Small intestine (tissue), 7 donors: ENCODE measurements at regions not wholly inside any gene's neighbourhood (a gene's known extent, or its start where the extent isn't known, plus 50 kb on each side); places are given as distances from the start of the nearest gene placed in this dataset.

Experiments used
- DNase-seq, 2 donors: peaks; one replicate each; pipeline versions ENCODE4 v3.0.0 to v3.0.0-alpha.2; 2013
- FAIRE-seq: peaks from 2 replicates; lab custom pipeline; 2012; peaks lifted over from hg19 to GRCh38; lab: Jason Lieb, UNC
- H3K27ac ChIP-seq, 3 donors: one replicate each; pipeline ENCODE4 v1.5.1; 2013; ENCODE audit warnings: low read length in 2 of 3, mild to moderate bottlenecking in 2 of 3, control low read depth in 1 of 3, inconsistent platforms in 1 of 3, low read depth in 1 of 3, moderate library complexity in 1 of 3
- H3K27me3 ChIP-seq, 3 donors: one replicate each; pipeline ENCODE4 v1.6.1; 2013; ENCODE audit warnings: low read length in 3 of 3, inconsistent platforms in 1 of 3; ENCODE audit not compliant: control insufficient read depth in 3 of 3, insufficient read depth in 3 of 3
- H3K36me3 ChIP-seq, 3 donors: one replicate each; pipeline ENCODE4 v1.6.1; 2013; ENCODE audit warnings: low read length in 3 of 3, inconsistent platforms in 1 of 3, low read depth in 1 of 3, mild to moderate bottlenecking in 1 of 3, moderate library complexity in 1 of 3; ENCODE audit not compliant: control insufficient read depth in 3 of 3, insufficient read depth in 2 of 3
- H3K4me1 ChIP-seq, 3 donors: one replicate each; pipeline ENCODE4 v1.6.1; 2013; ENCODE audit warnings: low read length in 2 of 3, inconsistent platforms in 1 of 3, low read depth in 1 of 3, mild to moderate bottlenecking in 1 of 3, moderate library complexity in 1 of 3; ENCODE audit not compliant: control insufficient read depth in 3 of 3, insufficient read depth in 2 of 3
- H3K4me3 ChIP-seq, 3 donors: one replicate each; pipeline ENCODE4 v1.5.1; 2013; ENCODE audit warnings: low read length in 3 of 3, control low read depth in 1 of 3, inconsistent platforms in 1 of 3, low read depth in 1 of 3, mild to moderate bottlenecking in 1 of 3, moderate library complexity in 1 of 3
- H3K9me3 ChIP-seq, 2 donors: one replicate each; pipeline ENCODE4 v1.6.1; 2013; ENCODE audit warnings: low read depth in 1 of 2, low read length in 1 of 2; ENCODE audit not compliant: control insufficient read depth in 2 of 2, insufficient read depth in 1 of 2
- WGBS, 3 donors: extraction: QIAGEN DNeasy Blood & Tissue Kit; methylation state at CpG; one replicate each; pipeline ENCODE4 v1.1.7; 2013; 5-methylcytosine and 5-hydroxymethylcytosine counted together
- donor health status: healthy with polysubstance abuse.
- donor health status: control.
- donor health status: control.
- donor health status: Bipolar disorder and iron deficiency.
- donor health status: healthy.

- FAIRE-seq, result no peak
- peaks cover 0 to 22% (median 2%) of the 10 kb centered on the region in 3 donors for H3K4me1 ChIP-seq
- no peaks in the 10 kb centered on the region for H3K36me3 ChIP-seq
- 72 to 76% (median 73%) methylated on average over 14 of the region's 14 CpGs for WGBS, 3 donors
- H3K4me3 ChIP-seq, result no peak overlapping the region
- no peaks in the 10 kb centered on the region for H3K27me3 ChIP-seq
- H3K27ac ChIP-seq, result peak overlapping the region in 1 of 3 donors; percentile 38
- no peak for DNase-seq
- no peaks in the 10 kb centered on the region for H3K9me3 ChIP-seq
These were observed 154.9 kb downstream of the C9orf50 start for GRCh38 chr9:129465834-129466535.

GRCh38 chr9:129464972-129465833 is 155.7 kb downstream of the C9orf50 start:
- FAIRE-seq (no peak), DNase-seq (no peak)
- Histone ChIP-seq H3K9me3 (no peaks in the 10 kb centered on the region), H3K4me1 (peaks cover 0 to 26% (median 2%) of the 10 kb centered on the region in 3 donors), H3K36me3 (no peaks in the 10 kb centered on the region), H3K4me3 (no peak overlapping the region), H3K27me3 (no peaks in the 10 kb centered on the region), H3K27ac (peak overlapping the region in 2 of 3 donors; percentile 4 to 38)
- 53 to 59% (median 56%) methylated on average over 22 of the region's 22 CpGs for WGBS, 3 donors

- FAIRE-seq (no peak), DNase-seq (no peak)
- Histone ChIP-seq H3K4me3 (no peak overlapping the region), H3K9me3 (no peaks in the 10 kb centered on the region), H3K27ac (no peak overlapping the region), H3K4me1 (peaks cover 8 to 38% (median 9%) of the 10 kb centered on the region in 3 donors), H3K36me3 (no peaks in the 10 kb centered on the region), H3K27me3 (no peaks in the 10 kb centered on the region)
- WGBS, 3 donors, result 90 to 97% (median 96%) methylated on average over 5 of the region's 5 CpGs
These were observed 156.9 kb downstream of the C9orf50 start for GRCh38 chr9:129463994-129464393.

GRCh38 chr9:129463477-129463876 is 157.4 kb downstream of the C9orf50 start:
- peaks cover 12 to 43% (median 13%) of the 10 kb centered on the region in 3 donors for H3K4me1 ChIP-seq
- no peak for FAIRE-seq
- H3K36me3 ChIP-seq, result no peaks in the 10 kb centered on the region
- 86 to 91% (median 88%) methylated on average over 10 of the region's 10 CpGs for WGBS, 3 donors
- no peaks in the 10 kb centered on the region for H3K9me3 ChIP-seq
- H3K4me3 ChIP-seq, result no peak overlapping the region
- DNase-seq, result no peak
- H3K27me3 ChIP-seq, result no peaks in the 10 kb centered on the region
- H3K27ac ChIP-seq, result no peak overlapping the region

- H3K4me3 ChIP-seq, result no peak overlapping the region
- DNase-seq, result no peak
- no peaks in the 10 kb centered on the region for H3K27me3 ChIP-seq
- no peaks in the 10 kb centered on the region for H3K36me3 ChIP-seq
- H3K9me3 ChIP-seq, result no peaks in the 10 kb centered on the region
- no peak overlapping the region for H3K27ac ChIP-seq
- 92 to 95% (median 93%) methylated on average over 15 of the region's 15 CpGs for WGBS, 3 donors
- no peak for FAIRE-seq
- H3K4me1 ChIP-seq, result peaks cover 12 to 51% (median 15%) of the 10 kb centered on the region in 3 donors
These were observed 158.5 kb downstream of the C9orf50 start for GRCh38 chr9:129462360-129462759.

GRCh38 chr9:129460323-129461261 is 160.3 kb downstream of the C9orf50 start:
- WGBS, 3 donors, result 2 to 5% (median 5%) methylated on average over 37 to 51 of the region's 51 CpGs
- no peak for FAIRE-seq
- H3K9me3 ChIP-seq, result no peaks in the 10 kb centered on the region

GRCh38 chr9:129459547-129460322 is 161.2 kb downstream of the C9orf50 start:
- 21 to 28% (median 26%) methylated on average over 17 to 29 of the region's 29 CpGs for WGBS, 3 donors

More at GRCh38 chr9:129460323-129461261, 160.3 kb downstream of the C9orf50 start:
- no peaks in the 10 kb centered on the region for H3K27me3 ChIP-seq
- peak overlapping the region; percentile 20 to 45 (median 24) for H3K4me3 ChIP-seq
- peak; percentile 98 to 99 for DNase-seq
- H3K27ac ChIP-seq, result peak overlapping the region; percentile 79 to 99 (median 94)
- peaks cover 12 to 43% (median 15%) of the 10 kb centered on the region in 3 donors for H3K4me1 ChIP-seq
- H3K36me3 ChIP-seq, result no peaks in the 10 kb centered on the region

More at GRCh38 chr9:129459547-129460322, 161.2 kb downstream of the C9orf50 start:
- FAIRE-seq (no peak), DNase-seq (no peak)
- Histone ChIP-seq H3K27ac (peak overlapping the region; percentile 18 to 80 (median 53)), H3K36me3 (no peaks in the 10 kb centered on the region), H3K27me3 (no peaks in the 10 kb centered on the region), H3K4me1 (peaks cover 12 to 35% (median 15%) of the 10 kb centered on the region in 3 donors), H3K4me3 (no peak overlapping the region), H3K9me3 (no peaks in the 10 kb centered on the region)
